Prostate gland (tissue), 2 donors: ENCODE measurements at regions not wholly inside any gene's neighbourhood (a gene's known extent, or its start where the extent isn't known, plus 50 kb on each side); places are given as distances from the start of the nearest gene placed in this dataset.

Source experiments
- DNase-seq: peaks from one replicate; pipeline ENCODE4 v3.0.0-alpha.2; 2019; ENCODE audit warnings: low spot score
- H3K27ac ChIP-seq, 2 donors: fragments of 200-600 bp; sonication (generic); 2 replicates each; pipeline ENCODE4 v1.5.1; 2017 to 2019
- H3K27me3 ChIP-seq: fragments of 200-600 bp; sonication (generic); replicated peaks from 2 replicates; pipeline ENCODE4 v1.5.1; 2019; ENCODE audit not compliant: insufficient read depth
- H3K36me3 ChIP-seq, 2 donors: fragments of 200-600 bp; sonication (generic); 1 replicate in 1 of 2; 2 replicates in 1 of 2; pipeline versions ENCODE4 v1.5.1 to v1.8.1; 2017 to 2019
- H3K4me1 ChIP-seq: fragments of 200-600 bp; sonication (generic); replicated peaks from 2 replicates; pipeline ENCODE4 v1.5.1; 2019
- H3K4me3 ChIP-seq, 2 donors: fragments of 200-600 bp; sonication (generic); 2 replicates each; pipeline ENCODE4 v1.5.1; 2017 to 2019
- H3K9me3 ChIP-seq: fragments of 200-600 bp; sonication (generic); 2 replicates; pipeline ENCODE4 v1.5.1; 2017
- POLR2A ChIP-seq: fragments of 450-650 bp; IDR thresholded peaks from one replicate; pipeline ENCODE4 v1.6.1; 2016; ENCODE audit warnings: antibody characterized with exemption, mild to moderate bottlenecking
- POLR2AphosphoS5 ChIP-seq: sonication (generic); formaldehyde crosslinking; IDR thresholded peaks from one replicate; pipeline ENCODE4 v1.6.1; 2017; ENCODE audit warnings: antibody characterized with exemption
- whole genome bisulfite sequencing: methylation state at CpG from one replicate; pipeline ENCODE4 v1.1.5; 2018; 5-methylcytosine and 5-hydroxymethylcytosine counted together
- intact Hi-C: fragments of 100-400 bp; cut with DNase I; formaldehyde crosslinking; loops from one replicate; pipeline ENCODE4 v1.14.2; 2022
- TF ChIP-seq, protein P1 (sequence below), 4 experiments: fragments of 200-600 bp in 2 of 4; fragments of 450-650 bp in 2 of 4; sonication (generic) in 2 of 4; IDR thresholded peaks; 1 replicate in 3 of 4; 2 replicates in 1 of 4; pipeline ENCODE4 v1.5.1; 2016 to 2019; ENCODE audit warnings: antibody characterized with exemption in 4 of 4, mild to moderate bottlenecking in 2 of 4, moderate library complexity in 2 of 4

- H3K27me3 ChIP-seq, result no peaks in the 10 kb centered on the region
- H3K36me3 ChIP-seq, result no peaks in the 10 kb centered on the region
- no peaks in the 10 kb centered on the region for H3K9me3 ChIP-seq
- intact Hi-C loops, result no loop called here
- H3K27ac ChIP-seq, result no peak overlapping the region
- no peaks in the 10 kb centered on the region for H3K4me1 ChIP-seq
- TF ChIP-seq POLR2A (no peak), POLR2AphosphoS5 (no peak)
- TF ChIP-seq, protein P1, sequence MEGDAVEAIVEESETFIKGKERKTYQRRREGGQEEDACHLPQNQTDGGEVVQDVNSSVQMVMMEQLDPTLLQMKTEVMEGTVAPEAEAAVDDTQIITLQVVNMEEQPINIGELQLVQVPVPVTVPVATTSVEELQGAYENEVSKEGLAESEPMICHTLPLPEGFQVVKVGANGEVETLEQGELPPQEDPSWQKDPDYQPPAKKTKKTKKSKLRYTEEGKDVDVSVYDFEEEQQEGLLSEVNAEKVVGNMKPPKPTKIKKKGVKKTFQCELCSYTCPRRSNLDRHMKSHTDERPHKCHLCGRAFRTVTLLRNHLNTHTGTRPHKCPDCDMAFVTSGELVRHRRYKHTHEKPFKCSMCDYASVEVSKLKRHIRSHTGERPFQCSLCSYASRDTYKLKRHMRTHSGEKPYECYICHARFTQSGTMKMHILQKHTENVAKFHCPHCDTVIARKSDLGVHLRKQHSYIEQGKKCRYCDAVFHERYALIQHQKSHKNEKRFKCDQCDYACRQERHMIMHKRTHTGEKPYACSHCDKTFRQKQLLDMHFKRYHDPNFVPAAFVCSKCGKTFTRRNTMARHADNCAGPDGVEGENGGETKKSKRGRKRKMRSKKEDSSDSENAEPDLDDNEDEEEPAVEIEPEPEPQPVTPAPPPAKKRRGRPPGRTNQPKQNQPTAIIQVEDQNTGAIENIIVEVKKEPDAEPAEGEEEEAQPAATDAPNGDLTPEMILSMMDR (IDR thresholded peaks at IDR 0.05), result no peak
- 49% methylated on average over 1 of the region's 1 CpG for WGBS
- no peak for DNase-seq
- no peak overlapping the region for H3K4me3 ChIP-seq
These were observed 340.7 kb upstream of the CBLB start for GRCh38 chr3:106209482-106209881.

DNA sequence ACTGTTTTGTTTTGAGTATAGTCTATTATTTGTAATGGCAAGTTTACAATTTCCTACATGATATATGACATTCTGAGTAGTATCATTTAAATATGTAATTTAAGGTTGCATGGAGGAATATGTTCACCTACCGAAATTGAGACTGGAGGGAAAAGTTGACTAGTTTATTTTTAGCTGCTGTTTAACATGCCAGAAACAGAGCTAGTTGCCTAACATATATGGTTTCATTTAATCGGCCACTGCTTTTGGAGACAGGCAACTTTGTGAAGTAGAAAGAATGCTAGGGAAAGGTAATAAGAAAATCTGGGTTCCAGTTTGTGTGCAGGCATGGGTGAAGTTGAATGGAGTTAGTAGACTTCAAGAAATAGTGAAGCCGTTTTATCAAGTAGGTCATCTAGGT is 342.1 kb upstream of the CBLB start:
- intact Hi-C loops, result no loop called here
- WGBS, result 84% methylated on average over 3 of the region's 3 CpGs

GRCh38 chr3:106212665-106213222 is 343.9 kb upstream of the CBLB start:
- no peaks in the 10 kb centered on the region for H3K36me3 ChIP-seq
- H3K9me3 ChIP-seq, result no peaks in the 10 kb centered on the region
- intact Hi-C loops, result no loop called here
- H3K4me1 ChIP-seq, result no peaks in the 10 kb centered on the region
- 37% methylated on average over 1 of the region's 1 CpG for whole genome bisulfite sequencing
- H3K27ac ChIP-seq, result no peak overlapping the region
- no peak overlapping the region for H3K4me3 ChIP-seq
- H3K27me3 ChIP-seq, result no peaks in the 10 kb centered on the region
- TF ChIP-seq, protein P1 (IDR thresholded peaks at IDR 0.05), result no peak
- no peak for TF ChIP-seq POLR2AphosphoS5
- no peak for TF ChIP-seq POLR2A
- no peak for DNase-seq

More for the DNA sequence above, 342.1 kb upstream of the CBLB start:
- Histone ChIP-seq H3K4me3 (no peak overlapping the region), H3K36me3 (no peaks in the 10 kb centered on the region), H3K27me3 (no peaks in the 10 kb centered on the region), H3K27ac (no peak overlapping the region), H3K9me3 (no peaks in the 10 kb centered on the region), H3K4me1 (no peaks in the 10 kb centered on the region)
- DNase-seq, result no peak
- TF ChIP-seq, protein P1 (IDR thresholded peaks at IDR 0.05), result no peak
- TF ChIP-seq POLR2A, result no peak
- TF ChIP-seq POLR2AphosphoS5, result no peak

DNA sequence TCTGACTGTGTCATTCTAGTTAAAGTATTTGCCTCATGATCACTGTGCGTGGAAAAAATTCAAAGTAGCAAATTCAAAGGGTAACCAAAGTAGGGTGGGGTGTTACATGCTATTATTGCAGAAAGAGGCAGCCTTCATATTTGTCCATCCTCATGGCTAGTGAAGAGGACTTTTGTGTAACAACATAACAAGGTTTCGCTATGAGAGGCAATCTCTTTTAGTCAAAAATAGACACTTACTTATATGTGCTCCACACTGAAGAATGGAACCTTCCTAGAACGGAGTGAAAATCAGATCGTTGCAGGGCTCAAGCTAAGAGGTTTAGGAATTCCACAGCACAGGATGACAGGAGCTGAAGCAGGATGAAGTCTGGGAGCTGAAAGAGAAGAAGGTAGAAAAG is 345.1 kb upstream of the CBLB start:
- TF ChIP-seq, protein P1 (IDR thresholded peaks at IDR 0.05), result no peak
- TF ChIP-seq POLR2A (no peak), POLR2AphosphoS5 (no peak)
- intact Hi-C loops, result no loop called here
- no peaks in the 10 kb centered on the region for H3K27me3 ChIP-seq
- DNase-seq, result no peak
- no peak overlapping the region for H3K4me3 ChIP-seq
- H3K27ac ChIP-seq, result no peak overlapping the region
- no peaks in the 10 kb centered on the region for H3K9me3 ChIP-seq
- H3K36me3 ChIP-seq, result no peaks in the 10 kb centered on the region
- 95% methylated on average over 4 of the region's 4 CpGs for WGBS
- no peaks in the 10 kb centered on the region for H3K4me1 ChIP-seq

- Histone ChIP-seq H3K4me3 (no peak overlapping the region), H3K4me1 (no peaks in the 10 kb centered on the region), H3K27me3 (no peaks in the 10 kb centered on the region), H3K27ac (no peak overlapping the region), H3K36me3 (no peaks in the 10 kb centered on the region), H3K9me3 (no peaks in the 10 kb centered on the region)
- intact Hi-C loops, result no loop called here
- TF ChIP-seq POLR2A (no peak), POLR2AphosphoS5 (no peak)
- TF ChIP-seq, protein P1 (IDR thresholded peaks at IDR 0.05), result no peak
- 72% methylated on average over 4 of the region's 4 CpGs for WGBS
- DNase-seq, result no peak
These were observed 345.8 kb upstream of the CBLB start for GRCh38 chr3:106214641-106215040.
